GM18520 (cell line): ENCODE measurements at regions not wholly inside any gene's neighbourhood (a gene's known extent, or its start where the extent isn't known, plus 50 kb on each side); places are given as distances from the start of the nearest gene placed in this dataset.

Source experiments
- ATAC-seq: cut with Tn5 transposase; IDR thresholded peaks from one replicate; pipeline ENCODE4 v1.9.1; 2021; ENCODE audit not compliant: unreplicated experiment

GRCh38 chr22:48546653-48547424 is 1280.8 kb downstream of the BRD1 start:
- ATAC-seq = no peak

GRCh38 chr22:48545987-48546386 is 1281.7 kb downstream of the BRD1 start:
- no peak for ATAC-seq

GRCh38 chr22:48541401-48542098 is 1286.1 kb downstream of the BRD1 start:
- ATAC-seq = no peak

- no peak for ATAC-seq
Observed at GRCh38 chr22:48539261-48539660, 1288.4 kb downstream of the BRD1 start.

- ATAC-seq = no peak
Observed at GRCh38 chr22:48538291-48538820, 1289.3 kb downstream of the BRD1 start.

- no peak for ATAC-seq
Observed at GRCh38 chr22:48537343-48537680, 1290.4 kb downstream of the BRD1 start.

- ATAC-seq = no peak
Observed at GRCh38 chr22:48536541-48537342, 1290.9 kb downstream of the BRD1 start.

GRCh38 chr22:48535868-48536540 is 1291.7 kb downstream of the BRD1 start:
- ATAC-seq = no peak

GRCh38 chr22:48534395-48534958 is 1293.2 kb downstream of the BRD1 start:
- no peak for ATAC-seq

GRCh38 chr22:48532986-48533385 is 1294.7 kb downstream of the BRD1 start:
- ATAC-seq = no peak

GRCh38 chr22:48531761-48532435 is 1295.8 kb downstream of the BRD1 start:
- ATAC-seq = no peak

- no peak for ATAC-seq
Observed at GRCh38 chr22:48531108-48531507, 1296.6 kb downstream of the BRD1 start.

- ATAC-seq = no peak
Observed at GRCh38 chr22:48530666-48531065, 1297.0 kb downstream of the BRD1 start.

GRCh38 chr22:48528221-48528915 is 1299.3 kb downstream of the BRD1 start:
- no peak for ATAC-seq

GRCh38 chr22:48523761-48524160 is 1303.9 kb downstream of the BRD1 start:
- ATAC-seq = no peak

- no peak for ATAC-seq
Observed at GRCh38 chr22:48523091-48523490, 1304.6 kb downstream of the BRD1 start.

GRCh38 chr22:48522271-48522670 is 1305.4 kb downstream of the BRD1 start:
- ATAC-seq = no peak

GRCh38 chr22:48520884-48521588 is 1306.6 kb downstream of the BRD1 start:
- no peak for ATAC-seq

- no peak for ATAC-seq
Observed at GRCh38 chr22:48520207-48520606, 1307.5 kb downstream of the BRD1 start.
